NCI-H748 (cell line): ENCODE measurements at regions not wholly inside any gene's neighbourhood (a gene's known extent, or its start where the extent isn't known, plus 50 kb on each side); places are given as distances from the start of the nearest gene placed in this dataset.

ENCODE experiments used
- DNase-seq: peaks from one replicate; lab custom pipeline; 2025; ENCODE audit not compliant: unreplicated experiment; lab: John Stamatoyannopoulos, UW

DNA sequence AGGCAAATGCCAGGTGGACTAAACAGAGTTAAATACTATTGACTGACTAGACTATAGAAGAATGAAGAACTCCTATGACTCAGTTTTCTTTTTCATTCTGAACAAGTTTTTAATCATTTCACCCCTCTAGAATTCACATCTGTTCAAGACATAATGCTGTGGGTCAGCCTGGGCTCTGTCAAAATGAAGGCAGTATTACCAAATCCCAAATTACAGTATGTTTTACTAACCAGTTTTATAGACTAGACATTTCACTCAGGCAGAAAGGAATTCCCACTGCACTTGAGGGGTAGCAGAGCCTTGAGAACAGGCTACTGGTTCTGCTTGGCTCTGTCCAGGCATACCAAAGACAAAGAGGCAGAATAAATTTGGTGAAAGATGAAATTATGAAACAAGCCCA lies 511.7 kb downstream of the EPHA4 start:
- no peak for DNase-seq

DNA sequence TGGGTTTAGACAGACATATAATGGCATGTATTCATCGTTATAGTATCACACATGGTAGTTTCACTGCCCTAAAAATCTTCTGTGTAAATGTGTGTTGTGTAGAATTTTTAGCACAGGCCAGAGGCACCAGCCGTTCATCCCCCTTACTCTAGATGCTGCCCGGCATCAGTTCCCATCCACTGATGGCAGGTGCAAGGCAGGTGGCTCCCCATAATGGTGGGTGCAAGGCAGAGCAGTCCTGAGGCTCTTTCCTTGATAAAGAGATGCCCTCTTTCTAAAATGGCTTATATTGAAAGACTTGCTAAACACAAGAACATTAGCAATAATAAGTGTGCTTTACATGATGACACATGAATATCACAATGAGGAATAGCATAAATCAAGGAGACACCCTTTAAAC lies 508.5 kb downstream of the EPHA4 start:
- no peak for DNase-seq

DNA sequence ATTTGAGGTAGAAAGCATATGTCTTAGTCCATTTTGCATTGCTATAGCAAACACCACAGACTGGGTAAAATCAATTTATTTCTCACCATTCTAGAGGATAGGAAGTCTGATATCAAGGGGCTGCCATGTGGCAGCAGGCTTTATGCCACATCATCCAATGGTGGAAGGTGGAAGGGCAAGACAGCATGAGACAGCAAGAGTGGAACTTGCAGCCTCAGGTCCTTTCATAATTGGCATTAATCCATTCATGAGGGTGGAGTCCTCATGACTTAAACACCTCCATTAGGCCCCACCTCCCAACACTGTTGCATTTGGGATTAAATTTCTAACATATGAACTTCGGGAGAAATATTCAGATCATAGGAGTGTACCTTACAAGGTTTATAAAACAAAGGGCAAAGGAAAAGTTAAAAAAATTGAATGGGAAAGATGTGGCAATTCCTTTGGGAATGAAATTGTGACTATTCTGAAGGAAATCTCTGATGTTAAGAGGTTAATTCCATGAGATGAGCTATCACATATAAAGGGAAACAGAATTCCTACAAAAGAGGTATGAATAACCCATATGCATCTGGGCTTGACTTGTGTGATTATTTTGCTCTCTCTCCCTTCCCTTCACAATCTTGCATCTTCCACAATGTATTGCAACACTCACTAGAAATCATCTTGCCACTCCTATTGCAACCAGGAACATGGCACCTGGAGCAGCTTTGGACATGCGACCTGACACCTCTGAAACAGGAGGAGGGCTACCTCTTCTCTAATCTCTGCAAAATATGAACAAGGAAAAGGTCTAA lies 507.8 kb downstream of the EPHA4 start:
- no peak for DNase-seq

DNA sequence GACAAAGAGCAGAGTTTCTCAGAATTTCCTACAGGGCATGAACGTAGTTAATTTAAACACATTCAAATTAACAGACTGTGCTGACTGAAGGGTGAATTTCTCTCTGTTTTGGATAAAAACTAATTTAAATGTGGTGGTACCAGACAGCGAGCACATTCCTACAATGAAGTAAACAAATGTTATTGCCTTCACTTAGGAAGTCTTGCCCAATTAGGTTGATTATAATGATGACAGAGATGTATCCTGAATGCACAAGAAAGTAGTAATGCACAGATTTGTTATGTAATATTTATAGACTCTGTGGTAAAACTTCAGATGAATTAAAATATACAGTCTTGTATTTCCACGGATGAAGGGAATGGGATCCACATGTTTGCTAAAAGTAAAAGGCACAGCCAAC lies 507.2 kb downstream of the EPHA4 start:
- DNase-seq: no peak

DNA sequence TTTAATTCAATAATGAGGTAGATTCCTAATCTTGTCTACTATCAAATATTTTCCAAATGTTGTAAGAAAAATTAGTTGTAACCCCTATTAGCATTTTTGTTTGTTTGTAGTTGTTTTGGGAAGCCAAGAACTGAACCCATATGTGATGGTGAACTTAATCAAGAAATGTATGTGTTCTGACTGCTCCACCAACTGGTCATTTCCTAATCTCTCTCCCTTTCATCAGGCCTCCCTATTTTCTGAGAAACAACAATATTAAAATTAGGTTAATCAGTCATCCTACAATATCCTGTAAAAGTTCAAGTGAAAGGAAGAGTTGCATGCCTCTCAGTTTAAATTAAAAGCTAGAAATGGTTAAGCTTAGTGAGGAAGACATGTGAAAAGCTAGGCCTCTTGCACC lies 504.0 kb downstream of the EPHA4 start:
- no peak for DNase-seq

DNA sequence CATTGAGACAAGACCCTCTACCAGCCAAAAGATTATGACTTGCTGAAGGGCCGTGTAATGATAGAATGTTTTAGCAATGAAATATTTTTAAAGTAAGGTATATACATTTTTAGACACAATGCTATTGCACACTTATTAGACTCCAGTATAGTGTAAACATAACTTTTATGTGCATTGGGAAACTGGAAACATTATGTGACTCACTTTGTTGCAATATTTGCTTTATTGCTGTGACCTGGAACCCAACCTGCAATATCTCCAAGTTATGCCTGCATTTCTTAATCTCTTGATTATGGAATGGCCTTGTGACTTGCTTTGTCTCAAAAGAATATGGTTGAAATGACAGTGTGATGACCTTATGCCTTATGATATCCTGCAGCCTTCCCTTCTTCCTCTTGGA lies 502.0 kb downstream of the EPHA4 start:
- DNase-seq: no peak

DNA sequence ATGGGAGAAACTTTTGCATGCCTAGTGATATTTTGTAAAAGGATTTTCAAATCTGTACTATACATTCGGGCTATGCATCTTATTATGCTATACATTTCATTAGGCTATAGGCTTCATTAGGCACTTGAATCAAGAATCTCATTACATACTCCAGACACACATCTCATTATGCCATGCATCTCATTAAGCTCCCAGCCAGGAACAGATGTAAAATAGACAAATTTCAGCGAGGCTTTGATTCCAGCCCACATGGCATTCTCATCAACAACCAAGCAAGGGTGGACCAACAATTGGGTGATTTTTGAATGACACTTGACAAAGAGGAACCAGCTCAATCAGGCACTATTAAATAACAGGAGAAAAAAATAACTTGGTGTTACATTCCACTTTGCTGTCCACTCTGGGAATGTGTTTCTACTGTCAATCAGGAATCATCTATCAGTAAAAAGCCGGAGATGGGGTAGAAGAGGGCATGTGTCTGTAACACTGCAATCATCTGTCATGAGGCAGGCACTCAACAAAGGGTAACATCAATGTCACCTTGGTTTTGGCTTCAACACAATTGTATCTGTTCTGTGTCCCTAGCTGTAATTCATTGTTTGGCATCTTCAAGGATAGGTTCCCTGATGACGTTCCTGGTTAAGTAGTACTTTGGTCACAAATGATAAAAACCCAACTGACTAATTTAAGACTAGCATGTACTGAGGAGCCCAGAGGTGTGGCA lies 498.6 kb downstream of the EPHA4 start:
- no peak for DNase-seq

DNA sequence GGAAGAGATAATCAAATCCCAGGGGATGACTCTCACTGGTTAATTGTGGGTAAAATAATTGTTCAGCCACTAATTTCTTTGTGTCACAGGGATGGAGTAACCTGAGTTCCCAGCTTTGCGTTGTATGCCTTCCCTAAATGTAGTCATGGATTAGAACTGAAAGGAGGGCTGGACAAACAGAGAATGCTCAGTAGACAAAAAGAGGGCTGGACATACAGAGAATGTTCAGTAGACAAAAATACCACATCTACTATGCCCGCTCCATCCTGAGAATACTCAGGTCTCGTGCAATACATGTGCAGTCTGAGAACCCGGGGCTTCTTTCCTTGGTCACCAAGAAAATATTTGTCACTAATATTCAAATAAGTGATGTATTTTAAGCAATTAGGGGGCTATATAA lies 497.9 kb downstream of the EPHA4 start:
- no peak for DNase-seq

DNA sequence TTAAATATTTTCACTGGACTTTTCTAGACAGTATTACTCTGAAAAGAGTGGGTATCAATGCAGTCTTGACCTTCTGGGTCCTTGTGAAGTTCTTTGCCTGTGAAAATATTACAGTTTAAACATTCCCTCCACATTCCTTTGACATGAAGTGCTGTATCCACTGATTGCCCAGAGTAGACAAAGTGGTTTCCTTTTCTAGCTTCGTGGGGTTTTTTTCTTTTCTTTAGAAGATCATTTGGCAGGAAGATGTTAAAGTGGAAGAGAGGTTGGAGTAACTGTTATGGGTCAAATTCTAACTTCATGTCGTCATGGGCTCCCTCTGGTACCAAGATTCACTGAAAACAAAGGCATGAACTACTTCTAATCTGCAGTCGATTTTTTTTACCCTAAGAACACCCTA lies 496.9 kb downstream of the EPHA4 start:
- no peak for DNase-seq

DNA sequence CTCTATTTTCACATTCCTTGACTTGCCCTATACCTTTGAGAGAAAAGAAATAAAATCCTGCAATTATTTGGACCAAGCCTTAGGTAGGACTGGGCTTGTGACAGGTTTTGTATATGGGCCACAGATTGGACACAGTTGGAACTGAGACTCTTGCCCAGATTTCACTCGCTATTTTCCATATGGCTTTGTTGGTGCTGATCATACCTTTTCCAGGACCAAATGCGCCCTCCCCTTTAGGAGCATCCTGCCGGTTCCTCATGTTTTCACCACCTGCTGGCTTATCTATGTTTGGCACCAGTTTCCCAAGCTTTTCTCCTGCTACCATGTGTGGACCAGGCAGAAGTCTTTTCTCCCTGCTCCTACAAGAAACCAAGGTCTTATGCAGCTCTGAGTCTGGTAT lies 494.9 kb downstream of the EPHA4 start:
- no peak for DNase-seq

DNA sequence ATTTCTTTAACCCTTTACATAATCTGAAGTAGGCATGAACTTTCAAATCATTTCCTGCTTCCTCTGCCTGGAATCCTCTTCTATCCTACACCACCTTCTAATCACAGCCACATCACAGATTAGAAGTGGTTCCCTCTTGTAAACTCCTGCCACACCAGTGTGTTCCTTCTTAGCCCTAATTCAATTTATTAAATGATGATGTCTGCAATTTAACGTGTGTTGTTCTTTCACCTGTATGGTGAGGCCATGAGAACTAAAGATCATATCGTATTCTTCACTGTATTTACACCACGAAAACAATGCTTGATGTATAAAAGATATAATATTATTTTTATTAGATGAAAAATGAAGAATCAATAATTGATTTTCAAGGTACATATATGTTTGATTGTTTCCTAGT lies 494.3 kb downstream of the EPHA4 start:
- DNase-seq: no peak

DNA sequence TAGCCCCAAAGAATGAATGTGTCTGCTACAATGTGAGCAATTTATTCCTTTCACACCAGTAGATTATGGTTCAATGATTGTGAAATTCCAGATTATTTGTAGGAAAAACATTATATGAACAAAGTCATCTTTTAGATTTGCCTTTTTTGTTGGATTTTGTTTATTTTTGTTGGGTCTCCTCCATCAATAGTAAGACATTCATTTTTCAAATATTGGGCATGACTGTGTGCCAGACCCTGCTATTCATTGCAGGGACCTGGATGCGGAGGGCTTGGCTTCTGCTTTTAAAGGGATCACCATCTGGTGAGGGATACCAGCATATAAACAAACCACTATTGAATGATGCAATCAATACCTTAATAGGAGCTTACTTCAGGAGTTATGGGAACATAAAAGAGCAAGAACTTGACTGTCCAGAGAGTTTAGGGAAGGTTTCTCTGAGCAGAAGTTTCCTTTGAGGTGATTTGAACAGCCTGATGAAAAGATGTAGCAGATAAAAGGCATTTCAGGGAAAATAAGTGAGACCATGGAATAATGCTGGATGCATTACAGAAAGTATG lies 486.7 kb downstream of the EPHA4 start:
- DNase-seq: peak; percentile 54

DNA sequence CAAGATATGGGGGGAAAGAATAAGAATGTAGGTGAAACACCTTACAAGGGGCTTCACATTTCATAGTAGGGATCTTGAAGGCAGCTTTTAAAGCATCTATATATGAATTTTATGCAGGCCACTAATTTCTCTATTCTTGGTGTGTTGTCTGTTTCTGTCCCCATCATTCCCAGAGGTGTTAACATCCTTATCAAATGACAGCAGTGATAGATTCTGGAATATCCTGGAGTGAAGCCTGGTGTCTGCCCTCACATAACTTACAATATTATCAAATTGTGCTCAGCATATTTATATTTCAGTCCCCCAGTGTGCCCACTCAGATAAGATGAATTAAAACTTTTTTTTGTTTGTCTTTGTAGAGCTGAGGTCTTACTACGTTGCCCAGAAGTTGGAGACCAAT lies 486.2 kb downstream of the EPHA4 start:
- DNase-seq: no peak

DNA sequence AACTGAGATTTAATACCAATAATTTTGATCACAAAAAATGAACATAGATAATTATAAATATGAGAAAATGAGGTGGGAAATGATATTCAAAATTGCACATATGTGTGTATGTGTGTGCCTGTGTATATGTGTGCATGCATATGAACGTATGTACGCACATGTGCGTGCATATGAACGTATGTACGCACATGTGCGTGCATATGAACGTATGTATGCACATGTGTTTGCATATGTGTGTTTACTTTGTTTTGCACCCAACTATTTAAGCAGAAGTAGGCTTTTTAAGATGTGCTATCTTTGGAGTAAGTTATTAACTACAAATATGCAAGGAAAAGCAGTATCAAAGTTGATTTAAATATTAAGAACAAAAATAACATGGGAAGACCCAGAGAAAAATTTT lies 484.3 kb downstream of the EPHA4 start:
- no peak for DNase-seq

DNA sequence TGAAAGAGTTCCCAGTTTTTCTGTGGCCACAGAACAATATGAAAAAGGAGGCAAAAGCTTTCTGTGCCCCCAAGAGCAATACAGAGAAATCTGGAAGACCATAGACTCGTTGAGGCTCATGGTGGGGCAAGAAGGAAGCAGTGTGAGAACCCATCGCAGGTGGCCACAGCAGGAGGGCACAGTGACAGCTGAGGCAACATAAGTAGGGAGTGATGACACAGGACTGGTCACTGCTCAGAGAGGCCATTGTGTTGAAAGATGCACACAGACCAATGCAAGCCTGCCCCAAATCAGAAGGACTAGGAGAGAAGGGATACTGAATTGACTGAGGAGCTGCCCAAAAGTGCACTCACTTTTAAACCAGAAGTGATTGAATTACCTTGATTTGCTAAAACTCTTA lies 483.6 kb downstream of the EPHA4 start:
- peak; percentile 33 for DNase-seq

DNA sequence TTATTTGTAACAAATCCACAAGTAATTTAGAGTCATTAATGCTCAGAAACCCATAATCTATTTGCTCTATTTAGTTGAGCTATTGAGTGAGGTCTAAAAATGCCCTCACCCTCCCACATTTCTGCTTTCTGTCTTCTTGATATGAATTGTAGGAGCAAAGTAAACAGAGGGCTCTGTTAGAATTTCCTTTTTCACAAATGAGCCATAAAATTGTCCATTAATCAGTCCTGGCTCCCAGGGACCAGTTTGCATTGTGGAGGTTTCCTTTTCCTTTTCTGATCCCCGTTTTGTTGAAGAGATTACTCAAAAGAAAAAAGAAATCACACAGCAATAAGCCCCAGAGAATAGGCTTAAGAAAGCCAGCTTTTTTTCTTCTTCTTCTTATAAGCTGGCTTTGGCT lies 476.7 kb downstream of the EPHA4 start:
- DNase-seq: peak; percentile 62

DNA sequence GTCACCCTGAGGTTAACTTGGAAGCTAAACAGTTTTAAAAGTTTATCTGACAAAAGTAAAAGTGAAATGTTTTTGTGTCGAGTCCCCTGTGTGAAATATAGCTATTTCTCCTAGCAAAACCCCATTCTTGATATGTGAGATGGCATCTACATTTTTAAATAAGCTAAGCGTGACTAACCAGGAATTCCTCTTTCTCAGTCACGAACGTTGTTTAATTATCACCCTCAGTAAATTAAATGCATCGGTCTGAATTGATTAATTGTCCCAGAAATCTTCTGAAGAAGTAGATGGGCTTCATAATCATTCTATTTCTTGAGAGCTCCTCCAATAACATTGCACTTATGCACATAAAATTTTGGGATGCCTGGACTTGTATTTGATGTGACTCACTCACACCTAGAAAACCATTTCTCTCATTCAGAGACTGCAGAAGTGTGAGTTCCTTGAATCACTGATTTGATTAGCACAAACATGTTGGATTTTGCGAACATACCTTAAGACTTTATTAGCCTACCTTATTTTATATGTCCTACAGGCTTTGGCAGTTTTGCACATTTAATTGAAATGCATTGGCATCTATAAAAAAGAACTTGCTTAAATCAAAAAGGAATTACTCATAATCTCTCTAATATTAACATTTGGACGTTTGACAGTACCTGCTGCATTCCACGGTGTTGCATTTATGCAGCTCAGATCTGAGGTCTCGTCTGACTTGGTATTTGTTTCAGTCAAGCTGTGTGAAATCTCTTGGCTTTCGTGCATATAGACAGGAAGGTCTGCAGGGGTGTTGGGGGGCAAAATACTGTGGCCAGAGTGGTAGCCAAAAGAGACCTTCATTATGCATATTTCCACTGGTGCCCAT lies 475.2 kb downstream of the EPHA4 start:
- DNase-seq: no peak

DNA sequence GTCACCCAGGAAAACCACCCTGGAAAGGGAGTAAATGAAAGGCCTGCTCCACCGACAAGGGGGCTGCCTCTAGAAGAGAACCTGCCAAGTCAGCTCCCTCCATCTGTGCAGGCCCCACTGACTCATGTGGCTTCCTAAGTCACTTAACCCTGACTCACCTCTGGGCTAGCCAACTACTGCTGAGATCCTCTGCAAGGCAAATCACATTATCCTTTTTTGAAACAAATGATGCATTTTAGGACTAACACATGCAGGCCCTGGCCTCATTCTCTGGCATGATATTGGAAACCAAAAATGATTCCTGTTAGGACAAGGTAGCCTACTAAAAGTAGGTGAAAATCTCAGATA lies 474.6 kb downstream of the EPHA4 start:
- DNase-seq: no peak

DNA sequence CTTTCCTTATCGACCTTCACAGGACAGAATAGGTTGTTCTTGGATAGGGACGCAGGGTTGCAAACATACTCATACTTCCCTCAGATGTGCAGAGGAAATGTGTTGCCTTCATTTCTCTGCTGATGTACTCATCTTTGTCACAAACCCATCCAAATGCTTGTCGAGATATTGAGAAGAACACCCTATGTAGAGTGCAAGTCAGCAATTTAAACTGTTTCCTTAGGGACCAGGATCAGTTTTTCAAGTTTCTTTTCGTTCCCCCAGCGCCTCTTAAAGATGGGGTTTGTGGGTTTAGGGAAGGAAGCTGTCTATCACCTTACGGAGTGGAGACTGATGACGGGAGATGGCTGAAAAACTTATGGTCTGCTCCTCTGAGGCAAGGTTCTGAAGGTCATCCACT lies 474.2 kb downstream of the EPHA4 start:
- no peak for DNase-seq

DNA sequence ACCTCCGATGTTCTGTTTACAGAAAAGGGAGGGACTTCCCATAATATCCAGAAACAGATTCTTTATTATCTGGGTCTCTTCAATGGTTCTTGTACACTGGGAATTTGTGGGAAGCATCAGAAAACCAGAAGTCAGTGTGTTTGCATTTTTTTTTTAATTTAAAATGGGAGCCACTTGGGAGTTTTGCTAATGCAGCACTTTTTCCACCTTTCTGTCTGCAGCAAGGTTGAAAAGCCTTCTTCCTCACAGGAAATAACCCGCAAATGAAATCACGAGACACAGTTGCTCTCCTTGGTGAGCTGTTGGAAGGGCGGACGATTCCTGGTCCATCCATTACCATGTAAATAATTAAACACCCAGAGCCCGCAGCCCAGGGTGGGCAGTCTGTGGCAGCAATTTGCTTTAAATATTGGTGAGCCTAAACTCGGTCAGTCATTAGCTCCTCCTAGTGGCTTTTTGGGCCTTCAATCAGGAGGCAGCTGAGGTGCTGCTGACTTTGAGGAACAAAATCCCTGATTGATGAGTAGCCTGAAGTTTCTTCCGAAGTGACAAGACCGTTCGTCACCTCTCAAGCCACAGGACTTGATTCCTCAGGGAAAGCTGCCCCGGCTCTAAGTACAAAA lies 471.5 kb downstream of the EPHA4 start:
- peak; percentile 23 for DNase-seq
